ENCODE measurements at regions not wholly inside any gene's neighbourhood (a gene's known extent, or its start where the extent isn't known, plus 50 kb on each side); places are given as distances from the start of the nearest gene placed in this dataset.

DNA sequence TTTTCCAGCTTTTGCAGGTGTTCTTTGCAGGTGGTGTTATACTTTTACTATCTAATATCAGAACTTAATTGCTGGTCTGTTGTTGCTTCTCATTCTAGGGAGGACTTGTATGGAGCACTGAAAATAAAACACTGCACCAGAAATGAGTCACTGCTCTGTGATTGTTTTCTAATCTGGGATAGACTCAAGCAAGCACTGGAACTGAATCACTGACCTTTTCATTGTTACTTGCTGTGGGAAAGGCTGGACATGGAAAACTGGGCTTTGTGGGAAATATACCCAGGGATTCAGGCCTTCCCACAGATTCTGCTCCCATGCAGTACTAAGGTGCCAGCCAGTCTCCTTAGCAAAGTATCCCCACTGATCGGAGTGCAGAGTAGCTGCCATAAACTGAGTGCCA lies 470.0 kb upstream of the GCFC2 start:
- TF ChIP-seq POLR2AphosphoS5 (IDR thresholded peaks at IDR 0.05; ENCODE audit: insufficient read depth, low read depth, low read length) (no peak), FOS (IDR thresholded peaks at IDR 0.05; ENCODE audit: borderline replicate concordance, insufficient read depth, low read length) (no peak), POLR2A (IDR thresholded peaks at IDR 0.05; ENCODE audit: low read depth, low read length) (no peak)
- TF ChIP-seq, protein P1, sequence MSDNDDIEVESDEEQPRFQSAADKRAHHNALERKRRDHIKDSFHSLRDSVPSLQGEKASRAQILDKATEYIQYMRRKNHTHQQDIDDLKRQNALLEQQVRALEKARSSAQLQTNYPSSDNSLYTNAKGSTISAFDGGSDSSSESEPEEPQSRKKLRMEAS (IDR thresholded peaks at IDR 0.05; ENCODE audit: insufficient read depth, insufficient read length) = no peak
- Histone ChIP-seq H3K79me2 (ENCODE audit: control insufficient read depth, insufficient read depth, low read length) (no peaks in the 10 kb centered on the region), H2AFZ (ENCODE audit: low read depth, low read length) (no peak overlapping the region), H4K20me1 (replicated peaks; ENCODE audit: control insufficient read depth, extremely low read depth, insufficient read depth, low read length) (no peaks in the 10 kb centered on the region), H3K27ac (ENCODE audit: insufficient read depth, low read depth, low read length) (no peak overlapping the region), H3K36me3 (ENCODE audit: control insufficient read depth in 2 of 2, extremely low read depth in 1 of 2, insufficient read depth in 2 of 2, low read length in 2 of 2) (no peaks in the 10 kb centered on the region), H3K9me1 (replicated peaks; ENCODE audit: control insufficient read depth, extremely low read depth, insufficient read depth, low read length) (no peaks in the 10 kb centered on the region), H3K4me2 (ENCODE audit: insufficient read depth, low read length) (no peak overlapping the region), H3K9me3 (replicated peaks; ENCODE audit: control insufficient read depth, insufficient read depth, low read length) (peaks cover 4% of the 10 kb centered on the region), H3K9ac (replicated peaks; ENCODE audit: extremely low read depth, insufficient read depth, low read length) (no peak overlapping the region), H3K27me3 (ENCODE audit: control insufficient read depth in 2 of 2, insufficient read depth in 2 of 2, low read length in 2 of 2) (no peaks in the 10 kb centered on the region), H3K4me3 (replicated peaks in 1 of 3; ENCODE audit: insufficient read depth in 1 of 3, low read depth in 1 of 3, low read length in 3 of 3) (no peak overlapping the region), H3K4me1 (ENCODE audit: control insufficient read depth, extremely low read depth, insufficient read depth, low read length) (no peaks in the 10 kb centered on the region)
- CTCF ChIA-PET = no interaction called here
- dilution Hi-C loops (cut with MboI; ENCODE audit: extremely low pct_ligation_motif_present, low sequenced_read_pairs) (no loop called here), intact Hi-C loops (cut with micrococcal nuclease) (no loop called here)
- BruUV-seq (replicated peaks) = no TSS peak
- POLR2A ChIA-PET = no interaction called here
- FAIRE-seq (no peak), DNase-seq (ENCODE audit: low read depth, low spot score) (no peak)

DNA sequence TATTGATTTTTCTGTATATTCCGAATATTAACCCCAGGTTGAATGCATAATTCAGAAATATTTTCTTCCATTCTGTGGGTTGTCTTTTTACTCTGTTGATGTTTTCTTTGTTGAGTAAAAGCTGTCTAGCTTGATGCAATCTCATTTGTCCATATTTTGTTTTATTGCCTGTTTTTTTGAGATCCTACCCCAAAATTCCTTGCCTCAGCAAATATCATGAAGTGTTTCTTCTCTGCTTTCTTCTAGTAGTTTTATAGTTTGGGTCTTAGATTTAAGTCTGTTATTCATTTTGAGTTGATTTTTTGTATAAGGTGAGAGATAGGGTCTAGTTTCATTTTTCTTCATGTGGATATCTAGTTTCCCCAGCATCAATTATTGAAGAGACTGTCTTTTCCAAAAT lies 467.9 kb upstream of the GCFC2 start:
- Histone ChIP-seq H3K9ac (replicated peaks; ENCODE audit: extremely low read depth, insufficient read depth, low read length) (no peak overlapping the region), H4K20me1 (replicated peaks; ENCODE audit: control insufficient read depth, extremely low read depth, insufficient read depth, low read length) (no peaks in the 10 kb centered on the region), H3K4me3 (replicated peaks in 1 of 3; ENCODE audit: insufficient read depth in 1 of 3, low read depth in 1 of 3, low read length in 3 of 3) (no peak overlapping the region), H3K9me3 (replicated peaks; ENCODE audit: control insufficient read depth, insufficient read depth, low read length) (peaks cover 4% of the 10 kb centered on the region), H3K9me1 (replicated peaks; ENCODE audit: control insufficient read depth, extremely low read depth, insufficient read depth, low read length) (no peaks in the 10 kb centered on the region), H3K79me2 (ENCODE audit: control insufficient read depth, insufficient read depth, low read length) (no peaks in the 10 kb centered on the region), H3K4me1 (ENCODE audit: control insufficient read depth, extremely low read depth, insufficient read depth, low read length) (no peaks in the 10 kb centered on the region), H3K4me2 (ENCODE audit: insufficient read depth, low read length) (no peak overlapping the region), H2AFZ (ENCODE audit: low read depth, low read length) (no peak overlapping the region), H3K27ac (ENCODE audit: insufficient read depth, low read depth, low read length) (no peak overlapping the region), H3K36me3 (ENCODE audit: control insufficient read depth in 2 of 2, extremely low read depth in 1 of 2, insufficient read depth in 2 of 2, low read length in 2 of 2) (no peaks in the 10 kb centered on the region), H3K27me3 (ENCODE audit: control insufficient read depth in 2 of 2, insufficient read depth in 2 of 2, low read length in 2 of 2) (no peaks in the 10 kb centered on the region)
- dilution Hi-C loops (cut with MboI; ENCODE audit: extremely low pct_ligation_motif_present, low sequenced_read_pairs) = no loop called here
- CTCF ChIA-PET = no interaction called here
- BruUV-seq (replicated peaks) = no TSS peak
- no peak for FAIRE-seq
- intact Hi-C loops (cut with micrococcal nuclease) = no loop called here
- no peak for DNase-seq (ENCODE audit: low read depth, low spot score)
- POLR2A ChIA-PET = no interaction called here
- TF ChIP-seq FOS (IDR thresholded peaks at IDR 0.05; ENCODE audit: borderline replicate concordance, insufficient read depth, low read length) (no peak), POLR2AphosphoS5 (IDR thresholded peaks at IDR 0.05; ENCODE audit: insufficient read depth, low read depth, low read length) (no peak), EZH2 (IDR thresholded peaks at IDR 0.05; ENCODE audit: borderline replicate concordance, low read depth, low read length, severe bottlenecking) (no peak), JUN (IDR thresholded peaks at IDR 0.05; ENCODE audit: borderline replicate concordance, insufficient read depth, insufficient read length, low read depth) (no peak), MYC (IDR thresholded peaks at IDR 0.05; ENCODE audit: low read depth, low read length) (no peak), POLR2A (IDR thresholded peaks at IDR 0.05; ENCODE audit: low read depth, low read length) (no peak), GATA2 (IDR thresholded peaks at IDR 0.05; ENCODE audit: insufficient read depth, insufficient read length, low read depth, low read length) (no peak)
- TF ChIP-seq, protein P1 (IDR thresholded peaks at IDR 0.05; ENCODE audit: insufficient read depth, insufficient read length) = no peak
- TF ChIP-seq, protein P2, sequence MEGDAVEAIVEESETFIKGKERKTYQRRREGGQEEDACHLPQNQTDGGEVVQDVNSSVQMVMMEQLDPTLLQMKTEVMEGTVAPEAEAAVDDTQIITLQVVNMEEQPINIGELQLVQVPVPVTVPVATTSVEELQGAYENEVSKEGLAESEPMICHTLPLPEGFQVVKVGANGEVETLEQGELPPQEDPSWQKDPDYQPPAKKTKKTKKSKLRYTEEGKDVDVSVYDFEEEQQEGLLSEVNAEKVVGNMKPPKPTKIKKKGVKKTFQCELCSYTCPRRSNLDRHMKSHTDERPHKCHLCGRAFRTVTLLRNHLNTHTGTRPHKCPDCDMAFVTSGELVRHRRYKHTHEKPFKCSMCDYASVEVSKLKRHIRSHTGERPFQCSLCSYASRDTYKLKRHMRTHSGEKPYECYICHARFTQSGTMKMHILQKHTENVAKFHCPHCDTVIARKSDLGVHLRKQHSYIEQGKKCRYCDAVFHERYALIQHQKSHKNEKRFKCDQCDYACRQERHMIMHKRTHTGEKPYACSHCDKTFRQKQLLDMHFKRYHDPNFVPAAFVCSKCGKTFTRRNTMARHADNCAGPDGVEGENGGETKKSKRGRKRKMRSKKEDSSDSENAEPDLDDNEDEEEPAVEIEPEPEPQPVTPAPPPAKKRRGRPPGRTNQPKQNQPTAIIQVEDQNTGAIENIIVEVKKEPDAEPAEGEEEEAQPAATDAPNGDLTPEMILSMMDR (IDR thresholded peaks at IDR 0.05; ENCODE audit: extremely low read depth in 1 of 2, insufficient read depth in 1 of 2, low read depth in 1 of 2, low read length in 2 of 2) = no peak

All from endothelial cell of umbilical vein (primary cell).